ENCODE measurements at regions not wholly inside any gene's neighbourhood (a gene's known extent, or its start where the extent isn't known, plus 50 kb on each side); places are given as distances from the start of the nearest gene placed in this dataset.

DNA sequence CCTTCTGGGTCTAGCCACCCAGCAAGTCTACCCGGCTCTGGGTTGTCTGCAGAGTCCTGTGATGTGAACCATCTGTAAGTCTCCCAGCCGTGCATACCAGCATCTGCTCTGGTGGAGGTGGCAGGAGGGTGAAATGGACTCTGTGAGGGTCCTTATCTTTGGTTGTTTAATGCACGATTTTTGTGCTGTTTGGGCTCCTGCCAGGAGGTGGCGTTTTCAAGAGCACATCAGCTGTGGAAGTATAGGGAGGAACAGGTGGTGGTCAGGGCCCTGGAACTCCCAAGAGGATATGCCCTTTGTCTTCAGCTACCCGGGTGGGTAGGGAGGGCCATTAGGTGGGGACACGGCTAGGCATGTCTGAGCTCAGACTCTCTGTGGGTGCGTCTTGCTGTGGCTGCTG is 66.5 kb upstream of the ZFP42 start:
- H3K27ac ChIP-seq, result no peak overlapping the region
- DNase-seq (ENCODE audit: low spot score in 2 of 2), result no peak

DNA sequence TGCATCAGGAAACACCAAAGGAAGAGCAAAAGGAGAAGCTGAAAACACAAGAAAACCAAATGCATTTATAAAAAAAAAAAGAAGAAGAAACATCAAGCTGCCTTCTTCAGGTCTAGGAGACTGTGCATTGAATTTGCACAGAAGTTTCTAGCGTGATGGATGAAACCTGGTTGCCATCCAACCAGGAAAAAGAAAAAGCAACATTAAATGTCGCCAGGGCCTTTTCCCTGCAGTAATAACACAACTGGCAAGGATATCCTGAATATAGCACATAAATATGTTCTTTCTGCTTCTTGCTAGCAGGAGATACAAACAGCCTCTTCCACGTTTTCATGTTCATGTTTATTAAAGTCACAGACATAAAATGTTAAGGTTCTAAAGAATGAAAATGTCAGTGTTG is 60.8 kb upstream of the ZFP42 start:
- intact Hi-C loops (cut with DNase I), result no loop called here
- no peak for DNase-seq (ENCODE audit: low spot score in 2 of 2)
- H3K4me1 ChIP-seq, result no peaks in the 10 kb centered on the region
- H3K4me3 ChIP-seq, result no peak overlapping the region
- TF ChIP-seq, protein P1, sequence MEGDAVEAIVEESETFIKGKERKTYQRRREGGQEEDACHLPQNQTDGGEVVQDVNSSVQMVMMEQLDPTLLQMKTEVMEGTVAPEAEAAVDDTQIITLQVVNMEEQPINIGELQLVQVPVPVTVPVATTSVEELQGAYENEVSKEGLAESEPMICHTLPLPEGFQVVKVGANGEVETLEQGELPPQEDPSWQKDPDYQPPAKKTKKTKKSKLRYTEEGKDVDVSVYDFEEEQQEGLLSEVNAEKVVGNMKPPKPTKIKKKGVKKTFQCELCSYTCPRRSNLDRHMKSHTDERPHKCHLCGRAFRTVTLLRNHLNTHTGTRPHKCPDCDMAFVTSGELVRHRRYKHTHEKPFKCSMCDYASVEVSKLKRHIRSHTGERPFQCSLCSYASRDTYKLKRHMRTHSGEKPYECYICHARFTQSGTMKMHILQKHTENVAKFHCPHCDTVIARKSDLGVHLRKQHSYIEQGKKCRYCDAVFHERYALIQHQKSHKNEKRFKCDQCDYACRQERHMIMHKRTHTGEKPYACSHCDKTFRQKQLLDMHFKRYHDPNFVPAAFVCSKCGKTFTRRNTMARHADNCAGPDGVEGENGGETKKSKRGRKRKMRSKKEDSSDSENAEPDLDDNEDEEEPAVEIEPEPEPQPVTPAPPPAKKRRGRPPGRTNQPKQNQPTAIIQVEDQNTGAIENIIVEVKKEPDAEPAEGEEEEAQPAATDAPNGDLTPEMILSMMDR (IDR thresholded peaks at IDR 0.05), result no peak
- H3K36me3 ChIP-seq, result no peaks in the 10 kb centered on the region
- H3K9me3 ChIP-seq, result peaks cover 0 to 3% of the 10 kb centered on the region in 2 donors
- no peak overlapping the region for H3K27ac ChIP-seq
- H3K27me3 ChIP-seq, result no peaks in the 10 kb centered on the region

More for the DNA sequence above, 66.5 kb upstream of the ZFP42 start:
- Histone ChIP-seq H3K27me3 (no peaks in the 10 kb centered on the region), H3K4me3 (no peak overlapping the region), H3K4me1 (no peaks in the 10 kb centered on the region), H3K9me3 (no peaks in the 10 kb centered on the region), H3K36me3 (no peaks in the 10 kb centered on the region)
- intact Hi-C loops (cut with DNase I), result no loop called here
- TF ChIP-seq, protein P1 (IDR thresholded peaks at IDR 0.05), result no peak

DNA sequence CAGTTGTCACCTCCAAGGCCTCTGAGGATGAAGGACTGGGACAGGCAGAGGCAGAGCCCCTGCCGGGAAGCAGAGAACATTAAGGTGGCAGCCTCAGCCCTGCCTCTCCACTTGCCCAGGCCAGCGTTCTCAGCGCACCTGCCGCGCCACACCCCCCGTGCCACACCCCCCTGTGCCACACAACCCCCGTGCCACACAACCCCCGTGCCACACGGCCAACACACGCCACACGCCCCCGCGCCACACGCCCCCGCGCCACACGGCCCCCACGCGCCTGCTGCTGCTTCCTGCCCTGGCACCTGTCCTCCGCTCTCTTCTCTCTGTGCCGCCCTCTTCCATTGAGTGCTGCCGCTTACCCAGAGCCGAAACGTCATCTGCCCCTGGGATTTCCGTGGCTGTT is 58.0 kb upstream of the ZFP42 start:
- H3K27me3 ChIP-seq, result no peaks in the 10 kb centered on the region
- H3K9me3 ChIP-seq, result peaks cover 0 to 3% of the 10 kb centered on the region in 2 donors
- DNase-seq (ENCODE audit: low spot score in 2 of 2), result no peak
- no peaks in the 10 kb centered on the region for H3K36me3 ChIP-seq
- H3K4me1 ChIP-seq, result no peaks in the 10 kb centered on the region
- H3K27ac ChIP-seq, result no peak overlapping the region
- no peak overlapping the region for H3K4me3 ChIP-seq
- intact Hi-C loops (cut with DNase I), result no loop called here
- TF ChIP-seq, protein P1 (IDR thresholded peaks at IDR 0.05), result no peak

DNA sequence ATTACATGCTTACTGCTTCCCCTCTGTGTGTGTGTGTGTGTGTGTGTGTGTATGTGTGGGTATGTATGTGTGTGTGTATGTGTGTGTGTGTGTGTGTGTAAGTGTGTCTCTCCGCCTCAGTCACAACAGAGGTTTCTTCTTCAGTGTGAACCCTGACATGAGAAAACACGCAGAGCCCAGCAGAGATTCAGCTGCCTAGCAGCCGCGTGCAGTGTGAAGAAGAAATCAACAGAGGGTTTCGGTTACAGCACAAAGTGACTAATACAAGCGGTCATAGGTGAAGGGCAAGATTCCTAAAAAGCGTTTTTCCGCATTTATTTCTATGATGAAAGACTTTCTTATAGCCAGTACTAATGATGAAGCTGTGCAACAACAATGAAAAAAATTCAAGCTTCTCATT is 55.3 kb upstream of the ZFP42 start:
- no peaks in the 10 kb centered on the region for H3K27me3 ChIP-seq
- H3K4me1 ChIP-seq, result no peaks in the 10 kb centered on the region
- H3K9me3 ChIP-seq, result peaks cover 0 to 3% of the 10 kb centered on the region in 2 donors
- no peak for DNase-seq (ENCODE audit: low spot score in 2 of 2)
- no peak overlapping the region for H3K4me3 ChIP-seq
- TF ChIP-seq, protein P1 (IDR thresholded peaks at IDR 0.05), result no peak
- H3K36me3 ChIP-seq, result no peaks in the 10 kb centered on the region
- intact Hi-C loops (cut with DNase I), result no loop called here
- H3K27ac ChIP-seq, result no peak overlapping the region

DNA sequence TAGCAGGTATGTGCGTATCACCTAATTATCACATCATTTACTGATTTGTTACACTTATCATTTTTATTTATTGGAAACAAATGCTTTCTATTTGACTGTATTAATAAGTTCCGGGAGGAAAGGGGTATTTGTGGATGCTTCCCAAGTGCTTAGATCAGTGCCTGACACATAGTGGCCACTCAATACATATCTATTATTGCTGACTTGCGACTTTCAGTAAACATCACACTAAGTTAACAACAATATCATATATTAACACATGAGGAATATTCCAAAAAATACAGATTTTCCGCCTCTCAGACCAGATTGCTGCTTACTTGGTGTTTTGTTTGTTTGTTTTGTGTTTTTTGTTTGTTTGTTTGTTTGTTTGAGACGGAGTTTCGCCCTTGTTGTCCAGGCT is 52.6 kb upstream of the ZFP42 start:
- no peak overlapping the region for H3K27ac ChIP-seq
- H3K4me3 ChIP-seq, result no peak overlapping the region
- intact Hi-C loops (cut with DNase I), result no loop called here

More for the DNA sequence above, 52.6 kb upstream of the ZFP42 start:
- Histone ChIP-seq H3K4me1 (no peaks in the 10 kb centered on the region), H3K27me3 (no peaks in the 10 kb centered on the region), H3K36me3 (no peaks in the 10 kb centered on the region), H3K9me3 (no peaks in the 10 kb centered on the region)
- TF ChIP-seq, protein P1 (IDR thresholded peaks at IDR 0.05), result no peak
- DNase-seq (ENCODE audit: low spot score in 2 of 2), result no peak

Data from ascending aorta (tissue), 2 donors.